Right lobe of liver (tissue), 4 donors: ENCODE measurements at regions not wholly inside any gene's neighbourhood (a gene's known extent, or its start where the extent isn't known, plus 50 kb on each side); places are given as distances from the start of the nearest gene placed in this dataset.

Experiments
- CTCF ChIP-seq, 4 donors: fragments of 200-600 bp in 3 of 4; fragments of 450-650 bp in 1 of 4; IDR thresholded peaks; one replicate each; pipeline versions ENCODE4 v1.5.1 to v1.8.0; 2016 to 2022; ENCODE audit warnings: antibody characterized with exemption in 4 of 4, mild to moderate bottlenecking in 2 of 4
- POLR2A ChIP-seq: fragments of 450-650 bp; IDR thresholded peaks from one replicate; pipeline ENCODE4 v1.6.1; 2017; ENCODE audit warnings: antibody characterized with exemption, mild to moderate bottlenecking
- donor health status: DM: no; HTN: no; CAD: no.
- donor health status: DM: no; HTN: no; CAD: no.
- donor health status: DM: no; HTN: yes; CAD: no.

- TF ChIP-seq POLR2A (no peak), CTCF (IDR thresholded peaks at IDR 0.05) (no peak)
Observed at GRCh38 chr4:10832806-10833628, 148.4 kb upstream of the CLNK start.
